ENCODE measurements at regions not wholly inside any gene's neighbourhood (a gene's known extent, or its start where the extent isn't known, plus 50 kb on each side); places are given as distances from the start of the nearest gene placed in this dataset.

GRCh38 chr12:70185301-70185700 is 57.9 kb upstream of the CNOT2 start:
- no peak for TF ChIP-seq POLR2AphosphoS5 (IDR thresholded peaks at IDR 0.05)
- TF ChIP-seq, protein P1, sequence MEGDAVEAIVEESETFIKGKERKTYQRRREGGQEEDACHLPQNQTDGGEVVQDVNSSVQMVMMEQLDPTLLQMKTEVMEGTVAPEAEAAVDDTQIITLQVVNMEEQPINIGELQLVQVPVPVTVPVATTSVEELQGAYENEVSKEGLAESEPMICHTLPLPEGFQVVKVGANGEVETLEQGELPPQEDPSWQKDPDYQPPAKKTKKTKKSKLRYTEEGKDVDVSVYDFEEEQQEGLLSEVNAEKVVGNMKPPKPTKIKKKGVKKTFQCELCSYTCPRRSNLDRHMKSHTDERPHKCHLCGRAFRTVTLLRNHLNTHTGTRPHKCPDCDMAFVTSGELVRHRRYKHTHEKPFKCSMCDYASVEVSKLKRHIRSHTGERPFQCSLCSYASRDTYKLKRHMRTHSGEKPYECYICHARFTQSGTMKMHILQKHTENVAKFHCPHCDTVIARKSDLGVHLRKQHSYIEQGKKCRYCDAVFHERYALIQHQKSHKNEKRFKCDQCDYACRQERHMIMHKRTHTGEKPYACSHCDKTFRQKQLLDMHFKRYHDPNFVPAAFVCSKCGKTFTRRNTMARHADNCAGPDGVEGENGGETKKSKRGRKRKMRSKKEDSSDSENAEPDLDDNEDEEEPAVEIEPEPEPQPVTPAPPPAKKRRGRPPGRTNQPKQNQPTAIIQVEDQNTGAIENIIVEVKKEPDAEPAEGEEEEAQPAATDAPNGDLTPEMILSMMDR (IDR thresholded peaks at IDR 0.05) = no peak
- no peak for TF ChIP-seq POLR2A (IDR thresholded peaks at IDR 0.05; ENCODE audit: low read depth)
